Osteocyte (in vitro differentiated cells): ENCODE measurements at regions not wholly inside any gene's neighbourhood (a gene's known extent, or its start where the extent isn't known, plus 50 kb on each side); places are given as distances from the start of the nearest gene placed in this dataset.

Source experiments
- DNase-seq: peaks from one replicate; pipeline ENCODE4 v3.0.0; 2021; ENCODE audit warnings: mixed read lengths; ENCODE audit not compliant: unreplicated experiment; ENCODE audit errors: extremely low spot score
- H3K27ac Mint-ChIP-seq: one replicate; pipeline ENCODE4 v1.8.0; 2021; ENCODE audit warnings: mild to moderate bottlenecking, mixed read lengths; ENCODE audit not compliant: unreplicated experiment
- H3K27me3 Mint-ChIP-seq: one replicate; pipeline ENCODE4 v1.8.0; 2021; ENCODE audit warnings: mixed read lengths; ENCODE audit not compliant: unreplicated experiment
- H3K36me3 Mint-ChIP-seq: one replicate; pipeline ENCODE4 v1.8.0; 2021; ENCODE audit warnings: mixed read lengths; ENCODE audit not compliant: unreplicated experiment
- H3K4me1 Mint-ChIP-seq: one replicate; pipeline ENCODE4 v1.8.0; 2021; ENCODE audit warnings: mixed read lengths; ENCODE audit not compliant: unreplicated experiment
- H3K4me3 Mint-ChIP-seq: one replicate; pipeline ENCODE4 v1.8.0; 2021; ENCODE audit warnings: mild to moderate bottlenecking, moderate library complexity, mixed read lengths; ENCODE audit not compliant: unreplicated experiment
- H3K9me3 Mint-ChIP-seq: one replicate; pipeline ENCODE4 v1.8.0; 2021; ENCODE audit warnings: mixed read lengths; ENCODE audit not compliant: unreplicated experiment
- CTCF ChIP-seq: fragments of 200-600 bp; sonication (generic); IDR thresholded peaks from 2 replicates; pipeline ENCODE4 v1.5.0; 2021; ENCODE audit warnings: antibody characterized with exemption, mild to moderate bottlenecking, moderate library complexity

- Mint-ChIP-seq H3K4me1 (no peaks in the 10 kb centered on the region), H3K36me3 (no peaks in the 10 kb centered on the region), H3K27ac (no peak overlapping the region), H3K9me3 (peaks cover 7% of the 10 kb centered on the region), H3K4me3 (no peak overlapping the region), H3K27me3 (peaks cover 2% of the 10 kb centered on the region)
- no peak for TF ChIP-seq CTCF
- no peak for DNase-seq
Observed at GRCh38 chr7:69464035-69464434, 134.2 kb upstream of the AUTS2 start.

GRCh38 chr7:69465262-69465661 lies 133.0 kb upstream of the AUTS2 start:
- Mint-ChIP-seq H3K27me3 (peaks cover 5% of the 10 kb centered on the region), H3K9me3 (peaks cover 12% of the 10 kb centered on the region), H3K27ac (no peak overlapping the region), H3K4me1 (no peaks in the 10 kb centered on the region), H3K36me3 (no peaks in the 10 kb centered on the region), H3K4me3 (no peak overlapping the region)
- no peak for DNase-seq
- TF ChIP-seq CTCF, result no peak

GRCh38 chr7:69467826-69468225 lies 130.4 kb upstream of the AUTS2 start:
- Mint-ChIP-seq H3K27ac (no peak overlapping the region), H3K36me3 (no peaks in the 10 kb centered on the region), H3K9me3 (peaks cover 12% of the 10 kb centered on the region), H3K4me3 (no peak overlapping the region), H3K27me3 (peaks cover 5% of the 10 kb centered on the region), H3K4me1 (no peaks in the 10 kb centered on the region)
- no peak for TF ChIP-seq CTCF
- no peak for DNase-seq

GRCh38 chr7:69476416-69476815 lies 121.9 kb upstream of the AUTS2 start:
- no peaks in the 10 kb centered on the region for H3K36me3 Mint-ChIP-seq
- DNase-seq, result no peak
- no peak overlapping the region for H3K27ac Mint-ChIP-seq
- TF ChIP-seq CTCF, result no peak
- no peaks in the 10 kb centered on the region for H3K9me3 Mint-ChIP-seq
- H3K4me3 Mint-ChIP-seq, result no peak overlapping the region
- peaks cover 10% of the 10 kb centered on the region for H3K4me1 Mint-ChIP-seq
- peaks cover 5% of the 10 kb centered on the region for H3K27me3 Mint-ChIP-seq

GRCh38 chr7:69482676-69483075 lies 115.6 kb upstream of the AUTS2 start:
- Mint-ChIP-seq H3K4me3 (no peak overlapping the region), H3K27ac (no peak overlapping the region), H3K4me1 (peaks cover 4% of the 10 kb centered on the region), H3K9me3 (no peaks in the 10 kb centered on the region), H3K27me3 (peaks cover 18% of the 10 kb centered on the region), H3K36me3 (no peaks in the 10 kb centered on the region)
- no peak for TF ChIP-seq CTCF
- no peak for DNase-seq
